ENCODE measurements at regions not wholly inside any gene's neighbourhood (a gene's known extent, or its start where the extent isn't known, plus 50 kb on each side); places are given as distances from the start of the nearest gene placed in this dataset.
"Not testable (repeated sequence)": the region's sequence is repeated elsewhere in the genome, so short reads cannot be mapped to it uniquely, and the experiment has no call there.

DNA sequence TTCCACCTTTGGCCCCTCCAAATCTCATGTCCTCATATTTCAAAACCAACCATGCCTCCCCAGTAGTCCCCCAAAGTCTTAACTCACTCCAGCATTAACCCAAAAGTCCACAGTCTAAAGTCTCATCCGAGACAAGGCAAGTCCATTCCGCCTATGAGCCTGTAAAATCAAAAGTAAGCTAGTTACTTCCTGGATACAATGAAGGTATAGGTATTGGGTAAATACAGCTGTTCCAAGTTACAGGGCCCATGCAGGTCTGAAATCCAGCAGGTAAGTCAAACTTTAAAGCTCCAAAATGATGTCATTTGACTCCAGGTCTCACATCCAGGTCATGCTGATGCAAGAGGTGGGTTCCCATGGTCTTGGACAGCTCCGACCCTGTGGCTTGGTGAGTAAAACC is 1640.1 kb upstream of the LRRTM3 start:
- TF ChIP-seq, protein P1, sequence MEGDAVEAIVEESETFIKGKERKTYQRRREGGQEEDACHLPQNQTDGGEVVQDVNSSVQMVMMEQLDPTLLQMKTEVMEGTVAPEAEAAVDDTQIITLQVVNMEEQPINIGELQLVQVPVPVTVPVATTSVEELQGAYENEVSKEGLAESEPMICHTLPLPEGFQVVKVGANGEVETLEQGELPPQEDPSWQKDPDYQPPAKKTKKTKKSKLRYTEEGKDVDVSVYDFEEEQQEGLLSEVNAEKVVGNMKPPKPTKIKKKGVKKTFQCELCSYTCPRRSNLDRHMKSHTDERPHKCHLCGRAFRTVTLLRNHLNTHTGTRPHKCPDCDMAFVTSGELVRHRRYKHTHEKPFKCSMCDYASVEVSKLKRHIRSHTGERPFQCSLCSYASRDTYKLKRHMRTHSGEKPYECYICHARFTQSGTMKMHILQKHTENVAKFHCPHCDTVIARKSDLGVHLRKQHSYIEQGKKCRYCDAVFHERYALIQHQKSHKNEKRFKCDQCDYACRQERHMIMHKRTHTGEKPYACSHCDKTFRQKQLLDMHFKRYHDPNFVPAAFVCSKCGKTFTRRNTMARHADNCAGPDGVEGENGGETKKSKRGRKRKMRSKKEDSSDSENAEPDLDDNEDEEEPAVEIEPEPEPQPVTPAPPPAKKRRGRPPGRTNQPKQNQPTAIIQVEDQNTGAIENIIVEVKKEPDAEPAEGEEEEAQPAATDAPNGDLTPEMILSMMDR (IDR thresholded peaks at IDR 0.05), result not testable (repeated sequence)
- not testable (repeated sequence) for TF ChIP-seq EZH2 (IDR thresholded peaks at IDR 0.05; ENCODE audit: borderline replicate concordance, insufficient read depth, low read depth, low read length, poor library complexity, severe bottlenecking)

All from B cell (primary cell).